ENCODE measurements at regions not wholly inside any gene's neighbourhood (a gene's known extent, or its start where the extent isn't known, plus 50 kb on each side); places are given as distances from the start of the nearest gene placed in this dataset.

DNA sequence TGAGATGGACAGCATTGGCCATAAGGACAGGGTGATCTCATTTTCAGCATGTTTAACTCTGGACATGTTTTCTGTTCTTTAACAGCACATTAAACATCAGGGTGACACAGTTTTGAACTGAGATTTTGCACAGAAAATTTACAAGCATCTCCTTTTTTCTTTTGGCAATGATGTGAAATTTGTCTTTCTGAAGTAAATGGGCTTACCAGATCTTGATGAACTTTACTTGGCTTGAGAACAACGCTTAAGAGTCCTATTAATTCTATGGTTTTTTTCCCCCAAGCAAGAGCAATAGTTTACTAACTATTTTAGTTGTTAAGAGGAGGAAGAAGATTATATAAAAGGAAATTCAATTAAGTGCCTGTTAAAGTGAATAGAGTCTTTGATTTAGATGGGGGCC, 491.0 kb downstream of the SNAPC1 start:
- no peak for TF ChIP-seq Cebpa-rat (IDR thresholded peaks at IDR 0.05)
- Histone ChIP-seq H4K20me1 (no peaks in the 10 kb centered on the region), H3K4me2 (no peak overlapping the region), H3K4me1 (no peaks in the 10 kb centered on the region), H3K36me3 (no peaks in the 10 kb centered on the region), H3K4me3 (no peak overlapping the region), H3K9ac (no peak overlapping the region), H3K27ac (no peak overlapping the region), H3K27me3 (no peaks in the 10 kb centered on the region), H3K9me3 (no peaks in the 10 kb centered on the region)

DNA sequence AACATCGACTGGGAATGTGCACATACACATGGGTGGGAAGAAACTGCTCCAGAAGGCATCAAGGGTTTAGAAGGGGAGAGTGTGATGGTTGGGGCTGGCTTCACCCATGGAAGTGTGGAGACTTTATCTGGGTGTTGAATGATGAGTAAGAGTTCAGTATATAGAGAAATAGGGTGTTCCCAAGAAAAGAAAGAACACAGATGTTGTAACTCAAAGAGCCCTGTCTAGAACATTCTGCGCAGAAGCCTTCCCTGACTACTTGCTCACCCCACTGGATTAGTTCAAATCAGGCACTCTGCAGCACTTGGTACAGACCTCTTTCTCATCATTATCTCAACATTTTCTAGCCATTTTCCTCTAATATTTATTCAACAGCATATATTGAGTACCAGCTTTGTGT, 491.7 kb downstream of the SNAPC1 start:
- Histone ChIP-seq H3K4me3 (no peak overlapping the region), H3K36me3 (no peaks in the 10 kb centered on the region), H3K9ac (no peak overlapping the region), H3K4me2 (no peak overlapping the region), H3K27ac (no peak overlapping the region), H3K27me3 (no peaks in the 10 kb centered on the region), H3K4me1 (no peaks in the 10 kb centered on the region), H4K20me1 (no peaks in the 10 kb centered on the region), H3K9me3 (no peaks in the 10 kb centered on the region)
- TF ChIP-seq Cebpa-rat (IDR thresholded peaks at IDR 0.05): no peak

DNA sequence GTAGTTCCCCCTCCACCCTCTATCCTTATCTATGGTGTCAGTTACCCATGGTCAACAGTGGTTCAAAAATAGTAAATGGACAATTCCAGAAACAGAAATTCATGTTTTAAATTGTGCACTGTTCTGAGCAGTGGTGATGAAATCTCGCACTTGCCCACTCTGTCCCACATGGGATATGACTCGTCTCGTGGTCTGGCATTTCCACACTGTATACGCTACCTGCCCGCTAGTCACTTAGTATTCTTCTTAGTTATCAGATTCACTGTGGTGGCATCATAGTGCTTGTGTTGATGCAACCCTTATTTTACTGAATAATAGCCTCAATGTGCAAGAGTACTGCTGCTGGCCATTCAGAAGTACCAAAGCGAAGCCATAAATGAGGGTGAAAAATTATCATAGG, 507.0 kb downstream of the SNAPC1 start:
- Histone ChIP-seq H4K20me1 (no peaks in the 10 kb centered on the region), H3K36me3 (no peaks in the 10 kb centered on the region), H3K9me3 (no peaks in the 10 kb centered on the region), H3K4me3 (no peak overlapping the region), H3K4me2 (no peak overlapping the region), H3K27ac (no peak overlapping the region), H3K27me3 (no peaks in the 10 kb centered on the region), H3K4me1 (no peaks in the 10 kb centered on the region), H3K9ac (no peak overlapping the region)
- no peak for TF ChIP-seq Cebpa-rat (IDR thresholded peaks at IDR 0.05)

DNA sequence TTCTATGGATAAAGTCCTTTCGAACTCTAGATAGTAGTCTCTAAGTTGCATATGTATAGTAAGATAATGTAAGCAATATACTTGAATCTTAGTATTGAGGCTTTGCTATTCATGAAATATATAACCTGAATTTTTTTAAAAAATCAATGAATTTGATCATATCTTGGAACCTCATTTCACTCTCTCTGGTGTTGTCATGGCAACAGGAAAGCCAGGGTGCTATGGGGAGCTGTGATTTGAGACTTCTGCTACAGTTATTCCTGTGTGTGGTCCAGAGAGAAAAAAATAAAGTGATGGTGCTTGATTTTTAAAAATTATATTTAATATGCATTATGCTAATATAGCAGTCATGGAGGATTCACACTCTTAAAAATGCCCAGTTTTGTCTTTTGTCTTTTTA, 508.0 kb downstream of the SNAPC1 start:
- no peak for TF ChIP-seq Cebpa-rat (IDR thresholded peaks at IDR 0.05)
- H3K9me3 ChIP-seq: no peaks in the 10 kb centered on the region
- no peak overlapping the region for H3K4me2 ChIP-seq
- no peak overlapping the region for H3K4me3 ChIP-seq
- H3K9ac ChIP-seq: no peak overlapping the region
- no peaks in the 10 kb centered on the region for H4K20me1 ChIP-seq
- no peak overlapping the region for H3K27ac ChIP-seq
- no peaks in the 10 kb centered on the region for H3K36me3 ChIP-seq
- H3K27me3 ChIP-seq: no peaks in the 10 kb centered on the region
- H3K4me1 ChIP-seq: no peaks in the 10 kb centered on the region

DNA sequence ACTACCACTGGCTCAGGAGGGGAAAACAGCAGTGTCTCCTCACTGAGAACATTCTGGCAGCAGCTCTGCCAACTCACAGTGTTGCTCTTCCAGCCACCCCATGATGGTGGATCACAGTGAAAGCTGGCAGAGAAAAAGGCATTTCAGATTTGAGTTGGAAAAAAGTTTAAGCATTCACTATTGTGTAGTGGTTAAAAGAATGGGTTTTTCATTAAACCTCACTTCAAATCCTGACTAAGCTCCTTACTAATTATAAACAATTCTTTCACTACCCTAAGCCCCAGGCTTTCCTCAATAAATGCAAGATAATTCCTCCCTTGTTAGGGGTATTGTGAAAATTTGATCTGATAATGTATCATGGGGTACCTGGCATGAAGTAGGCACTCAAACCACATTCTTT, 518.1 kb downstream of the SNAPC1 start:
- H3K27me3 ChIP-seq: no peaks in the 10 kb centered on the region
- H3K4me2 ChIP-seq: no peak overlapping the region
- H3K9me3 ChIP-seq: no peaks in the 10 kb centered on the region
- no peaks in the 10 kb centered on the region for H3K4me1 ChIP-seq
- no peaks in the 10 kb centered on the region for H4K20me1 ChIP-seq
- no peak overlapping the region for H3K27ac ChIP-seq
- no peak for TF ChIP-seq Cebpa-rat (IDR thresholded peaks at IDR 0.05)
- no peak overlapping the region for H3K9ac ChIP-seq
- H3K4me3 ChIP-seq: no peak overlapping the region
- H3K36me3 ChIP-seq: no peaks in the 10 kb centered on the region

DNA sequence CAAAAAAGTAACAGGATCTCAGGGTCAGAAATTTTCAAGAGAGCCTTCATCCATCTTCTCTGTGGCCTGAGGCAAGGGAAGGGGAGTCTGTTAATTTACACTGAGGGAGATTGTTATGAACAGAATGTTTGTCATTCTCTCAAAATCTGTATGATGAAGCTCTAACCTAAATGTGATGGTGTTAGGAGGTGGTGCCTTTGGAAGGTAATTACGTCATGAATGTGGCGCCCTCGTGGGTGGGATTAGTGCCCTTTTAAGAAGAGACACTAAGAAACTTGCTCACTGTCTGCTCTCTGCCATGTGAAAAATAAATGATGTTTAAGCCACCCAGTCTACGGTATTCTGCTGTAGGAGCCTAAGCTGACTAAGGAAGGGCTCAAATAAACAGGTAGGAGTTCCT, 521.6 kb downstream of the SNAPC1 start:
- Histone ChIP-seq H4K20me1 (no peaks in the 10 kb centered on the region), H3K9ac (no peak overlapping the region), H3K4me1 (no peaks in the 10 kb centered on the region), H3K4me3 (no peak overlapping the region), H3K36me3 (no peaks in the 10 kb centered on the region), H3K4me2 (no peak overlapping the region), H3K27me3 (no peaks in the 10 kb centered on the region), H3K27ac (no peak overlapping the region), H3K9me3 (no peaks in the 10 kb centered on the region)
- no peak for TF ChIP-seq Cebpa-rat (IDR thresholded peaks at IDR 0.05)

DNA sequence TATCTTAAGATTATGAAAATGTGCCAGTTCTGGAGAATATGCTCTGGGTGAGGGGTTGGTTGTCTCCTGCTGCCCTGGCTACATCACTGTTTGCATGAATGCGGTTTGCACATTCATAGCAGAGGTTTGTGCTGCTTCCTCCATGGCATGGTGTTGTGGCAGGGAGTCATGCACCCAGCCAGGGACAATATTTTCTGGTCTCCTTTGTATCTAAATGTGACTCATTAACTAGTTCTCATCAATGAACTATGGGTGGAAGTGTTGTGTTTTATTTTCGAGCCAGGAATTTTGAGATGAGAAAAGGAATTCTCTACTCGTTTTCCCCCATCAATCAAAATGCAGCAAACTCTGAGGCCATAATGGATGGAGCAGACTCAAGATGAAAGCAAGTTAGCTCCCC, 527.3 kb downstream of the SNAPC1 start:
- no peaks in the 10 kb centered on the region for H3K36me3 ChIP-seq
- H3K4me3 ChIP-seq: no peak overlapping the region
- H4K20me1 ChIP-seq: no peaks in the 10 kb centered on the region
- H3K4me2 ChIP-seq: no peak overlapping the region
- no peaks in the 10 kb centered on the region for H3K27me3 ChIP-seq
- TF ChIP-seq Cebpa-rat (IDR thresholded peaks at IDR 0.05): no peak
- no peak overlapping the region for H3K9ac ChIP-seq
- no peak overlapping the region for H3K27ac ChIP-seq
- H3K9me3 ChIP-seq: no peaks in the 10 kb centered on the region
- no peaks in the 10 kb centered on the region for H3K4me1 ChIP-seq

DNA sequence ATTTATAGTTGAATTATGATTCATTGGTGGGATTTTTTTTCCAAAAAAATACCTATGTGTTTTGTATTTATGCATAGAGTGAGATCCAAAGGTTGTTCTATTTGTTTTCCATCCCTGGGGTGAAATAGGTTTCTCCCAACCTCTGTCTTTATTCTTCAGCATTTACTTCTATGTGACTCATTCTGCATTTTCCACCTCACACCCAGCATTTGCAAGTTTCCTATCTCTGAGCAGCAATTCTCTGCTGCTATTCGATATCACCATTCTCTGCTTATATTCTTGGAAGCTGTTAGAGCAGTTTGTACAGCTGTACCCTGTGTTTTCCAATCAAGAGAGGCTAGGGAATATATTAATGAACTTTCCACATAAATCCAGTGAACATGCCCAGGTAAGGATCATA, 538.9 kb downstream of the SNAPC1 start:
- no peak for TF ChIP-seq Cebpa-rat (IDR thresholded peaks at IDR 0.05)
- H3K36me3 ChIP-seq: no peaks in the 10 kb centered on the region
- no peak overlapping the region for H3K4me3 ChIP-seq

DNA sequence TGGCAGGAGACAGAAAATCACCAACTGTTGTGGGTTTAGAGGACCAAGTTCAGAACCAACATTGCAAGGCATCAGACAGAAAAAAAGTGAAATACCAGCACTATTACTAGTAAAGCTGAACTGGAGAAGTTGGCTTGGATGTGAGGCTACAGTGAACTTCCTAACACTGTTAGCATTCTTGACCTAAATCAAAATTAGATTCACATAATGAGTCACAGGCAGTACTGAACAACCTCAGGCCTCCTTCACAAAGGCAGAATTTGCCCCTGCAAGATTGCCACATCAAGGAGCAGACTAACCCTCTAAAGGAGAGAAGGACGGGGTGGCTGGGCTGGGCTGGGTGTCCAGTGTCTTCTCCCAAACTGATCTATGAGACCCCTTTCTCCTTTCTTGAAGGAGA, 539.7 kb downstream of the SNAPC1 start:
- Histone ChIP-seq H3K4me3 (no peak overlapping the region), H3K4me2 (no peak overlapping the region)
- no peak for TF ChIP-seq Cebpa-rat (IDR thresholded peaks at IDR 0.05)

More for the DNA sequence above, 538.9 kb downstream of the SNAPC1 start:
- H3K4me2 ChIP-seq: no peak overlapping the region
- no peak overlapping the region for H3K27ac ChIP-seq
- H3K9me3 ChIP-seq: no peaks in the 10 kb centered on the region
- H3K27me3 ChIP-seq: no peaks in the 10 kb centered on the region
- H3K4me1 ChIP-seq: peaks cover 6% of the 10 kb centered on the region; the same call in 1 of the 2 replicates
- H4K20me1 ChIP-seq: no peaks in the 10 kb centered on the region
- H3K9ac ChIP-seq: no peak overlapping the region

DNA sequence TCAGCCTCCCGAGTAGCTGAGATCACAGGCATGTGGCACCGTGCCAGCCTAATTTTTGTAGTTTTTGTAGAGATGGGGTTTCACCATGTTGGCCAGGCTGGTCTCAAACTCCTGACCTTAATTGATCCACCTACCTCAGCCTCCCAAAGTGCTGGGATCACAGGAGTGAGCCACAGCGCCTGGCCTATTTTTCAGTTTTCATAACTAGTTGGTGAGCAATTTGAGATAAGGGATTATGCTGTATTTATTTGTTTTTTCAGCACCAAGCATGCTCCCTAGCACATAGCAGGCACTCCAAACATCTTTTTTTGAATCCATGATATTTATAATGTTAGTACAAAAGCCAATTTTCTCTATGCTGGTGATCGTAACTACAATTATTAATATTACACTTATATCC, 541.2 kb downstream of the SNAPC1 start:
- no peak overlapping the region for H3K27ac ChIP-seq
- H3K4me2 ChIP-seq: no peak overlapping the region
- no peak overlapping the region for H3K9ac ChIP-seq
- no peaks in the 10 kb centered on the region for H3K4me1 ChIP-seq
- H3K27me3 ChIP-seq: no peaks in the 10 kb centered on the region
- no peaks in the 10 kb centered on the region for H4K20me1 ChIP-seq
- no peak for TF ChIP-seq Cebpa-rat (IDR thresholded peaks at IDR 0.05)
- no peak overlapping the region for H3K4me3 ChIP-seq
- H3K36me3 ChIP-seq: no peaks in the 10 kb centered on the region
- H3K9me3 ChIP-seq: no peaks in the 10 kb centered on the region

More for the DNA sequence above, 539.7 kb downstream of the SNAPC1 start:
- H4K20me1 ChIP-seq: no peaks in the 10 kb centered on the region
- peaks cover 6% of the 10 kb centered on the region; the same call in 1 of the 2 replicates for H3K4me1 ChIP-seq
- H3K9me3 ChIP-seq: no peaks in the 10 kb centered on the region
- no peak overlapping the region for H3K27ac ChIP-seq
- H3K9ac ChIP-seq: no peak overlapping the region
- no peaks in the 10 kb centered on the region for H3K36me3 ChIP-seq
- no peaks in the 10 kb centered on the region for H3K27me3 ChIP-seq

DNA sequence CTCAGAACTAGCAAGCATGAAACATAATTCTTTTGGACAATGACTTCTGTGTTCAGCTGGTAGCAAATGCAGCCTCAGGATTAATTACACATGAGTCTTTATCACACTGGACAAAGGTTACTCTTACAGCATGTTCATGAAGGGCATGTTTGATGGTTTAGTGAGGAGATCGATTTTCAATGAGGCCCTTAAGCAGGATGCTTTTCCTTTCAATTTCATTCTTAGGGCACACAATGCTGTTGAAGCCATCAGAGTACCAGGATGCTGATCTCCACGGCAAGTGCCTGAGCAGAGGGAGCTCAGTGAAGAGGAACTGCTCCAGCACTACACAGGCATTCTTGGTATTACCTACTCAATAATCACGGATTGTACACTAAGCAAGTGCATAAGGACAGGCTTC, 542.0 kb downstream of the SNAPC1 start:
- Histone ChIP-seq H3K36me3 (no peaks in the 10 kb centered on the region), H3K27me3 (no peaks in the 10 kb centered on the region), H3K4me2 (no peak overlapping the region), H3K9me3 (no peaks in the 10 kb centered on the region), H3K4me3 (no peak overlapping the region), H4K20me1 (no peaks in the 10 kb centered on the region), H3K27ac (no peak overlapping the region), H3K9ac (no peak overlapping the region), H3K4me1 (no peaks in the 10 kb centered on the region)
- TF ChIP-seq Cebpa-rat (IDR thresholded peaks at IDR 0.05): no peak
